ENCODE measurements at regions not wholly inside any gene's neighbourhood (a gene's known extent, or its start where the extent isn't known, plus 50 kb on each side); places are given as distances from the start of the nearest gene placed in this dataset.
A peak's percentile ranks its signal among the peaks of the same experiment; 100 is the strongest.

- TF ChIP-seq CTCF (IDR thresholded peaks at IDR 0.05; ENCODE audit: insufficient read depth, low read length) (no peak), REST (IDR thresholded peaks at IDR 0.05; ENCODE audit: insufficient replicate concordance, low read depth) (no peak), POLR2AphosphoS5 (IDR thresholded peaks at IDR 0.05; ENCODE audit: low read depth) (no peak), SPI1 (IDR thresholded peaks at IDR 0.05; ENCODE audit: borderline replicate concordance, low read depth) (no peak), GABPA (IDR thresholded peaks at IDR 0.05; ENCODE audit: low read depth) (no peak)
- no peak overlapping the region for H3K4me3 ChIP-seq (replicated peaks; ENCODE audit: insufficient read depth, low read length)
- H3K27ac ChIP-seq (replicated peaks), result no peak overlapping the region
- no peak for DNase-seq (ENCODE audit: low read depth in 1 of 2, low spot score in 1 of 2)
- H3K27me3 ChIP-seq (ENCODE audit: insufficient read depth, poor library complexity, severe bottlenecking), result no peaks in the 10 kb centered on the region
Observed at GRCh38 chr1:198467342-198467741, 73.1 kb downstream of the ATP6V1G3 start.

- Histone ChIP-seq H3K4me3 (replicated peaks; ENCODE audit: insufficient read depth, low read length) (no peak overlapping the region), H3K27me3 (ENCODE audit: insufficient read depth, poor library complexity, severe bottlenecking) (no peaks in the 10 kb centered on the region), H3K27ac (replicated peaks) (no peak overlapping the region)
- TF ChIP-seq SPI1 (IDR thresholded peaks at IDR 0.05; ENCODE audit: borderline replicate concordance, low read depth), result no peak
- TF ChIP-seq CTCF (IDR thresholded peaks at IDR 0.05; ENCODE audit: insufficient read depth, low read length), result peak; percentile 42
- TF ChIP-seq REST (IDR thresholded peaks at IDR 0.05; ENCODE audit: insufficient replicate concordance, low read depth), result no peak
- TF ChIP-seq GABPA (IDR thresholded peaks at IDR 0.05; ENCODE audit: low read depth), result no peak
- TF ChIP-seq POLR2AphosphoS5 (IDR thresholded peaks at IDR 0.05; ENCODE audit: low read depth), result no peak
- no peak for DNase-seq (ENCODE audit: low read depth in 1 of 2, low spot score in 1 of 2)
Observed at GRCh38 chr1:198465201-198466144, 75.0 kb downstream of the ATP6V1G3 start.

- Histone ChIP-seq H3K27ac (replicated peaks) (no peak overlapping the region), H3K4me3 (replicated peaks; ENCODE audit: insufficient read depth, low read length) (no peak overlapping the region), H3K27me3 (ENCODE audit: insufficient read depth, poor library complexity, severe bottlenecking) (no peaks in the 10 kb centered on the region)
- DNase-seq (ENCODE audit: low read depth in 1 of 2, low spot score in 1 of 2), result no peak
- TF ChIP-seq GABPA (IDR thresholded peaks at IDR 0.05; ENCODE audit: low read depth) (no peak), POLR2AphosphoS5 (IDR thresholded peaks at IDR 0.05; ENCODE audit: low read depth) (no peak), REST (IDR thresholded peaks at IDR 0.05; ENCODE audit: insufficient replicate concordance, low read depth) (no peak), CTCF (IDR thresholded peaks at IDR 0.05; ENCODE audit: insufficient read depth, low read length) (no peak), SPI1 (IDR thresholded peaks at IDR 0.05; ENCODE audit: borderline replicate concordance, low read depth) (no peak)
Observed at GRCh38 chr1:198463709-198464108, 76.8 kb downstream of the ATP6V1G3 start.
